Liver (tissue), 8 donors: ENCODE measurements at regions not wholly inside any gene's neighbourhood (a gene's known extent, or its start where the extent isn't known, plus 50 kb on each side); places are given as distances from the start of the nearest gene placed in this dataset.

Experiments
- DNase-seq: peaks from one replicate; pipeline ENCODE4 v3.0.0-alpha.2; 2017; ENCODE audit warnings: low spot score
- H3K27ac ChIP-seq, 2 donors: one replicate each; pipeline ENCODE4 v1.7.0; 2013; ENCODE audit warnings: inconsistent platforms in 2 of 2, low read length in 2 of 2, control low read depth in 1 of 2, low read depth in 1 of 2, mild to moderate bottlenecking in 1 of 2
- H3K27me3 ChIP-seq, 4 donors: one replicate each; pipeline versions ENCODE4 v1.6.1 to v1.7.0; 2013; ENCODE audit warnings: low read length in 3 of 4, inconsistent platforms in 1 of 4, mild to moderate bottlenecking in 1 of 4, moderate library complexity in 1 of 4; ENCODE audit not compliant: control insufficient read depth in 4 of 4, insufficient read depth in 4 of 4
- H3K36me3 ChIP-seq, 4 donors: one replicate each; pipeline versions ENCODE4 v1.6.1 to v1.7.0; 2013; ENCODE audit warnings: low read length in 3 of 4, mild to moderate bottlenecking in 3 of 4, low read depth in 1 of 4, moderate library complexity in 1 of 4; ENCODE audit not compliant: control insufficient read depth in 4 of 4, insufficient read depth in 3 of 4
- H3K4me1 ChIP-seq, 4 donors: one replicate each; pipeline versions ENCODE4 v1.6.1 to v1.7.0; 2013; ENCODE audit warnings: low read length in 3 of 4, mild to moderate bottlenecking in 3 of 4, moderate library complexity in 1 of 4; ENCODE audit not compliant: control insufficient read depth in 4 of 4, insufficient read depth in 4 of 4
- H3K4me3 ChIP-seq, 3 donors: one replicate each; pipeline versions ENCODE4 v1.6.1 to v1.7.0; 2013; ENCODE audit warnings: low read length in 3 of 3, control low read depth in 1 of 3, low read depth in 1 of 3, mild to moderate bottlenecking in 1 of 3
- H3K9ac ChIP-seq, 2 donors: one replicate each; pipeline ENCODE4 v1.7.0; 2013; ENCODE audit warnings: low read length in 2 of 2, mild to moderate bottlenecking in 2 of 2, moderate library complexity in 2 of 2, control low read depth in 1 of 2, low read depth in 1 of 2
- H3K9me3 ChIP-seq, 4 donors: one replicate each; pipeline versions ENCODE4 v1.6.1 to v1.7.0; 2013; ENCODE audit warnings: low read length in 3 of 4; ENCODE audit not compliant: control insufficient read depth in 4 of 4
- ATF3 ChIP-seq: IDR thresholded peaks from 2 replicates; pipeline ENCODE4 v1.6.1; 2016; ENCODE audit warnings: antibody characterized with exemption
- CTCF ChIP-seq: fragments of 150-350 bp; IDR thresholded peaks from 2 replicates; pipeline ENCODE4 v1.5.1; 2017; ENCODE audit warnings: improper control_type of control experiment, low read depth, low read length; ENCODE audit not compliant: missing input control
- FOXA1 ChIP-seq: IDR thresholded peaks from 2 replicates; pipeline ENCODE4 v1.6.1; 2016; ENCODE audit warnings: antibody characterized with exemption
- HNF4A ChIP-seq, 2 donors: conservative IDR thresholded peaks; 2 replicates each; pipeline ENCODE4 v1.6.1; 2016; ENCODE audit warnings: antibody characterized with exemption in 2 of 2, mild to moderate bottlenecking in 2 of 2
- HNF4G ChIP-seq: IDR thresholded peaks from 2 replicates; pipeline ENCODE4 v1.6.1; 2016; ENCODE audit warnings: antibody characterized with exemption
- JUND ChIP-seq, 2 donors: IDR thresholded peaks; 2 replicates each; pipeline ENCODE4 v1.6.1; 2016; ENCODE audit warnings: antibody characterized with exemption in 2 of 2
- MAX ChIP-seq: IDR thresholded peaks from 2 replicates; pipeline ENCODE4 v1.6.1; 2016; ENCODE audit warnings: antibody characterized with exemption
- NR2F2 ChIP-seq: IDR thresholded peaks from 2 replicates; pipeline ENCODE4 v1.6.1; 2016; ENCODE audit warnings: antibody characterized with exemption
- RAD21 ChIP-seq, 2 donors: IDR thresholded peaks; 2 replicates each; pipeline ENCODE4 v1.6.1; 2016; ENCODE audit warnings: antibody characterized with exemption in 2 of 2, mild to moderate bottlenecking in 2 of 2
- REST ChIP-seq: IDR thresholded peaks from 2 replicates; pipeline ENCODE4 v1.6.1; 2016; ENCODE audit warnings: antibody characterized with exemption, mild to moderate bottlenecking
- RXRA ChIP-seq, 2 donors: IDR thresholded peaks; 2 replicates each; pipeline ENCODE4 v1.6.1; 2017 to 2018; ENCODE audit warnings: antibody characterized with exemption in 2 of 2, mild to moderate bottlenecking in 1 of 2
- SP1 ChIP-seq: IDR thresholded peaks from 2 replicates; pipeline ENCODE4 v1.6.1; 2018; ENCODE audit warnings: antibody characterized with exemption, mild to moderate bottlenecking
- TAF1 ChIP-seq: conservative IDR thresholded peaks from 2 replicates; pipeline ENCODE4 v1.6.1; 2016; ENCODE audit warnings: antibody characterized with exemption, mild to moderate bottlenecking
- YY1 ChIP-seq: IDR thresholded peaks from 2 replicates; pipeline ENCODE4 v1.6.1; 2016; ENCODE audit warnings: antibody characterized with exemption, mild to moderate bottlenecking
- ZBTB33 ChIP-seq: IDR thresholded peaks from 2 replicates; pipeline ENCODE4 v1.6.1; 2016; ENCODE audit warnings: antibody characterized with exemption
- WGBS: extraction: QIAGEN DNeasy Blood & Tissue Kit; methylation state at CpG from one replicate; pipeline ENCODE4 v1.1.7; 2013; 5-methylcytosine and 5-hydroxymethylcytosine counted together
- donor health status: healthy.
- donor health status: healthy.
- donor health status: healthy.
- donor health status: healthy.
- donor health status: healthy.

- Histone ChIP-seq H3K27ac (no peak overlapping the region), H3K4me1 (peaks cover 0 to 12% (median 3%) of the 10 kb centered on the region in 4 donors), H3K36me3 (no peaks in the 10 kb centered on the region), H3K4me3 (no peak overlapping the region), H3K9me3 (no peaks in the 10 kb centered on the region), H3K9ac (no peak overlapping the region), H3K27me3 (no peaks in the 10 kb centered on the region)
- 10% methylated on average over 1 of the region's 1 CpG for WGBS
- no peak for DNase-seq
- no peak for TF ChIP-seq RXRA (IDR thresholded peaks at IDR 0.05)
- TF ChIP-seq JUND (IDR thresholded peaks at IDR 0.05): no peak
- TF ChIP-seq FOXA1: no peak
- no peak for TF ChIP-seq RAD21 (IDR thresholded peaks at IDR 0.05)
- TF ChIP-seq HNF4A (conservative IDR thresholded peaks at IDR 0.05): peak; percentile 5 to 27
- no peak for TF ChIP-seq ATF3
These were observed 1631.5 kb upstream of the LRRTM3 start for GRCh38 chr10:65294329-65294728.

- Histone ChIP-seq H3K9me3 (no peaks in the 10 kb centered on the region), H3K27me3 (no peaks in the 10 kb centered on the region), H3K4me3 (no peak overlapping the region), H3K4me1 (no peaks in the 10 kb centered on the region), H3K36me3 (no peaks in the 10 kb centered on the region), H3K9ac (no peak overlapping the region), H3K27ac (no peak overlapping the region)
- 81% methylated on average over 3 of the region's 3 CpGs for WGBS
- TF ChIP-seq SP1 (no peak), REST (no peak), HNF4A (conservative IDR thresholded peaks at IDR 0.05) (no peak), CTCF (no peak), NR2F2 (no peak), RXRA (IDR thresholded peaks at IDR 0.05) (no peak), ZBTB33 (no peak), MAX (no peak), YY1 (no peak), TAF1 (no peak), FOXA1 (no peak), HNF4G (no peak)
- no peak for DNase-seq
These were observed 1624.7 kb upstream of the LRRTM3 start for GRCh38 chr10:65301181-65301580.
